ENCODE measurements at regions not wholly inside any gene's neighbourhood (a gene's known extent, or its start where the extent isn't known, plus 50 kb on each side); places are given as distances from the start of the nearest gene placed in this dataset.

DNA sequence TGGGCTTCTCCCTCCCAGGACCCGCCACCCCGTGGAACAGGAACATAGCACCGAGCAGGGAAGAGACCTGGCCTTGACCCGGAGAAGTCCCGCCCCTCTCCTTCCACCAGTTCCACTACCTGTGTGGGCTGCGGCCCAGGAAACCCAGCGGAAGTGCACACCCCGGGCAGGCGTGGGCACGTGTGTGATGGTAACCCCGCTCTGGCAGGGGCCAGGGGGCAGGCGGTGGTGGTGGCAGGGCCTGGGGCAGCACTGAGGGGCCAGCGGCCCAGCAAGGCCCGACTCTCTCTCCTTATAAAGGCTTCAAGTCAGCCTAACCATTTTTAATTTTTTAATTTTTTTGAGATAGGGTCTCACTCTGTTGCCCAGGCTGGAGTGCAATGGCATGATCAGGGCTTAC lies 129.0 kb upstream of the FAM98A start:
- Histone ChIP-seq H3K79me2 (ENCODE audit: insufficient read depth) (no peaks in the 10 kb centered on the region), H3K27me3 (ENCODE audit: insufficient read depth) (no peaks in the 10 kb centered on the region), H3K36me3 (replicated peaks in 1 of 2; ENCODE audit: control insufficient read depth in 1 of 2, insufficient read depth in 2 of 2, low read length in 1 of 2) (no peaks in the 10 kb centered on the region), H3K9ac (no peak overlapping the region), H3K4me1 (ENCODE audit: control insufficient read depth in 1 of 2, insufficient read depth in 2 of 2, low read depth in 1 of 2, low read length in 1 of 2) (no peaks in the 10 kb centered on the region), H2AFZ (ENCODE audit: low read depth) (no peak overlapping the region), H3K27ac (ENCODE audit: low read depth in 2 of 2, low read length in 1 of 2) (no peak overlapping the region), H3K4me3 (ENCODE audit: low read depth in 2 of 2, low read length in 1 of 2) (no peak overlapping the region), H3K4me2 (no peak overlapping the region), H3K9me2 (no peaks in the 10 kb centered on the region), H3F3A (replicated peaks; ENCODE audit: insufficient read depth) (no peaks in the 10 kb centered on the region), H3K9me3 (no peaks in the 10 kb centered on the region), H4K20me1 (ENCODE audit: insufficient read depth) (no peaks in the 10 kb centered on the region)
- TF ChIP-seq RFX5 (IDR thresholded peaks at IDR 0.05; ENCODE audit: low read length) (no peak), TEAD4 (IDR thresholded peaks at IDR 0.05; ENCODE audit: borderline replicate concordance, insufficient read depth) (no peak), TCF12 (IDR thresholded peaks at IDR 0.05) (no peak), NFIC (IDR thresholded peaks at IDR 0.05; ENCODE audit: borderline replicate concordance) (no peak), RXRA (IDR thresholded peaks at IDR 0.05; ENCODE audit: borderline replicate concordance, low read depth) (no peak)
- TF ChIP-seq, protein P1, sequence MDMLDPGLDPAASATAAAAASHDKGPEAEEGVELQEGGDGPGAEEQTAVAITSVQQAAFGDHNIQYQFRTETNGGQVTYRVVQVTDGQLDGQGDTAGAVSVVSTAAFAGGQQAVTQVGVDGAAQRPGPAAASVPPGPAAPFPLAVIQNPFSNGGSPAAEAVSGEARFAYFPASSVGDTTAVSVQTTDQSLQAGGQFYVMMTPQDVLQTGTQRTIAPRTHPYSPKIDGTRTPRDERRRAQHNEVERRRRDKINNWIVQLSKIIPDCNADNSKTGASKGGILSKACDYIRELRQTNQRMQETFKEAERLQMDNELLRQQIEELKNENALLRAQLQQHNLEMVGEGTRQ (IDR thresholded peaks at IDR 0.05; ENCODE audit: borderline replicate concordance, low read depth, low read length): no peak
- TF ChIP-seq, protein P2, sequence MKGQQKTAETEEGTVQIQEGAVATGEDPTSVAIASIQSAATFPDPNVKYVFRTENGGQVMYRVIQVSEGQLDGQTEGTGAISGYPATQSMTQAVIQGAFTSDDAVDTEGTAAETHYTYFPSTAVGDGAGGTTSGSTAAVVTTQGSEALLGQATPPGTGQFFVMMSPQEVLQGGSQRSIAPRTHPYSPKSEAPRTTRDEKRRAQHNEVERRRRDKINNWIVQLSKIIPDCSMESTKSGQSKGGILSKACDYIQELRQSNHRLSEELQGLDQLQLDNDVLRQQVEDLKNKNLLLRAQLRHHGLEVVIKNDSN (IDR thresholded peaks at IDR 0.05; ENCODE audit: borderline replicate concordance, low read depth): no peak
- TF ChIP-seq, protein P3, sequence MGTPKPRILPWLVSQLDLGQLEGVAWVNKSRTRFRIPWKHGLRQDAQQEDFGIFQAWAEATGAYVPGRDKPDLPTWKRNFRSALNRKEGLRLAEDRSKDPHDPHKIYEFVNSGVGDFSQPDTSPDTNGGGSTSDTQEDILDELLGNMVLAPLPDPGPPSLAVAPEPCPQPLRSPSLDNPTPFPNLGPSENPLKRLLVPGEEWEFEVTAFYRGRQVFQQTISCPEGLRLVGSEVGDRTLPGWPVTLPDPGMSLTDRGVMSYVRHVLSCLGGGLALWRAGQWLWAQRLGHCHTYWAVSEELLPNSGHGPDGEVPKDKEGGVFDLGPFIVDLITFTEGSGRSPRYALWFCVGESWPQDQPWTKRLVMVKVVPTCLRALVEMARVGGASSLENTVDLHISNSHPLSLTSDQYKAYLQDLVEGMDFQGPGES (IDR thresholded peaks at IDR 0.05; ENCODE audit: low read depth, low read length): no peak
- DNase-seq: no peak
- ChIA-PET POLR2A (no interaction called here), CTCF (no interaction called here)
- WGBS (ENCODE audit: low lambda C conversion rate): 41% methylated on average over 13 of the region's 14 CpGs

DNA sequence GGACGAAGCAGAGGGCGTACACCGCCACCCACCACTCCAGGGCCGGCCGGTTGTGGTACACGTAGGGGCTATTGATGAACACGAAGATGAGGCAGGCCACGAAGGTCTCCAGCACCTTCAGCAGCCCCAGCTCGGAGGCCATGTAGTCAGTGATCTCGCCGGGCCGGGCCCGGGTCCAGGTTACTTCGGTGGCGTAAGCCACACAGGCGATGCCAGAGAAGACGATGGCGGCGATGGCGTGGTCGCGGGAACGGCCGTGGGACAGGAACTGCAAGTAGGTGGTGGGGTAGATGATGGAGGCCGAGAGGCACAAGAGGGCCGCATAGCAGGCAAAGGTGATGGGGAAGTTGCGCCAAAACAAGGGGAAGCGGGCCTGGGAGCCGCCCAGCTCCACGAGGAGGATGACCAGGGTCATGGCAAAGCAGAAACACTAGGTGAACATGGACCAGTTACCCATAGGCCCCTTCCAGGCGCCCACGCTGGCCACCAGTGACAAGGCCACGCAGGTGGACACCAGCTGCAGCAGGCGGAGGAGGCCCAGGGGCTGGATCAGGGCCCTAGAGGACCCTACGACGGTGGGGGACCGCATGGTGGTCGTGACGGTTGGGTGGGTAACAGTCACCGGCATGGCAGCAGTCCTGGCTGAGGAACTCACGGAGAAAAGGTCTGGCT lies 128.4 kb upstream of the FAM98A start:
- Histone ChIP-seq H3K79me2 (ENCODE audit: insufficient read depth) (no peaks in the 10 kb centered on the region), H3K4me3 (ENCODE audit: low read depth in 2 of 2, low read length in 1 of 2) (no peak overlapping the region), H3K4me1 (ENCODE audit: control insufficient read depth in 1 of 2, insufficient read depth in 2 of 2, low read depth in 1 of 2, low read length in 1 of 2) (no peaks in the 10 kb centered on the region), H3K27me3 (ENCODE audit: insufficient read depth) (no peaks in the 10 kb centered on the region), H3K9me3 (no peaks in the 10 kb centered on the region), H3K4me2 (no peak overlapping the region), H3K9ac (no peak overlapping the region), H2AFZ (ENCODE audit: low read depth) (no peak overlapping the region), H3K36me3 (replicated peaks in 1 of 2; ENCODE audit: control insufficient read depth in 1 of 2, insufficient read depth in 2 of 2, low read length in 1 of 2) (no peaks in the 10 kb centered on the region), H3K27ac (ENCODE audit: low read depth in 2 of 2, low read length in 1 of 2) (no peak overlapping the region), H3K9me2 (no peaks in the 10 kb centered on the region), H4K20me1 (ENCODE audit: insufficient read depth) (no peaks in the 10 kb centered on the region), H3F3A (replicated peaks; ENCODE audit: insufficient read depth) (no peaks in the 10 kb centered on the region)
- DNase-seq: no peak
- 55% methylated on average over 39 of the region's 41 CpGs for WGBS (ENCODE audit: low lambda C conversion rate)
- ChIA-PET POLR2A (no interaction called here), CTCF (no interaction called here)
- TF ChIP-seq EZH2phosphoT487 (IDR thresholded peaks at IDR 0.05; ENCODE audit: borderline replicate concordance, low read depth) (no peak), SMC3 (IDR thresholded peaks at IDR 0.05; ENCODE audit: low read depth, low read length) (no peak), FOSL2 (IDR thresholded peaks at IDR 0.05; ENCODE audit: borderline replicate concordance, low read depth) (no peak), GABPA (IDR thresholded peaks at IDR 0.05; ENCODE audit: low read depth) (no peak), CHD2 (IDR thresholded peaks at IDR 0.05; ENCODE audit: low read length, partially characterized antibody) (no peak), TCF12 (IDR thresholded peaks at IDR 0.05) (no peak), GATA2 (CRISPR knock-in tag; IDR thresholded peaks at IDR 0.05) (no peak), POLR2AphosphoS5 (IDR thresholded peaks at IDR 0.05; ENCODE audit: low read depth, low read length) (no peak), JUND (IDR thresholded peaks at IDR 0.05) (no peak), FOXJ3 (CRISPR knock-in tag; IDR thresholded peaks at IDR 0.05) (no peak), NFIC (IDR thresholded peaks at IDR 0.05; ENCODE audit: borderline replicate concordance) (no peak), NRF1 (IDR thresholded peaks at IDR 0.05; ENCODE audit: low read depth, low read length) (no peak)
- TF ChIP-seq, protein P4, sequence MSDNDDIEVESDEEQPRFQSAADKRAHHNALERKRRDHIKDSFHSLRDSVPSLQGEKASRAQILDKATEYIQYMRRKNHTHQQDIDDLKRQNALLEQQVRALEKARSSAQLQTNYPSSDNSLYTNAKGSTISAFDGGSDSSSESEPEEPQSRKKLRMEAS (IDR thresholded peaks at IDR 0.05; ENCODE audit: low read depth): no peak
- TF ChIP-seq, protein P2 (IDR thresholded peaks at IDR 0.05; ENCODE audit: borderline replicate concordance, low read depth): no peak

Measured in SK-N-SH (cell line).